ENCODE measurements at regions not wholly inside any gene's neighbourhood (a gene's known extent, or its start where the extent isn't known, plus 50 kb on each side); places are given as distances from the start of the nearest gene placed in this dataset.
"Not testable (repeated sequence)": the region's sequence is repeated elsewhere in the genome, so short reads cannot be mapped to it uniquely, and the experiment has no call there.

DNA sequence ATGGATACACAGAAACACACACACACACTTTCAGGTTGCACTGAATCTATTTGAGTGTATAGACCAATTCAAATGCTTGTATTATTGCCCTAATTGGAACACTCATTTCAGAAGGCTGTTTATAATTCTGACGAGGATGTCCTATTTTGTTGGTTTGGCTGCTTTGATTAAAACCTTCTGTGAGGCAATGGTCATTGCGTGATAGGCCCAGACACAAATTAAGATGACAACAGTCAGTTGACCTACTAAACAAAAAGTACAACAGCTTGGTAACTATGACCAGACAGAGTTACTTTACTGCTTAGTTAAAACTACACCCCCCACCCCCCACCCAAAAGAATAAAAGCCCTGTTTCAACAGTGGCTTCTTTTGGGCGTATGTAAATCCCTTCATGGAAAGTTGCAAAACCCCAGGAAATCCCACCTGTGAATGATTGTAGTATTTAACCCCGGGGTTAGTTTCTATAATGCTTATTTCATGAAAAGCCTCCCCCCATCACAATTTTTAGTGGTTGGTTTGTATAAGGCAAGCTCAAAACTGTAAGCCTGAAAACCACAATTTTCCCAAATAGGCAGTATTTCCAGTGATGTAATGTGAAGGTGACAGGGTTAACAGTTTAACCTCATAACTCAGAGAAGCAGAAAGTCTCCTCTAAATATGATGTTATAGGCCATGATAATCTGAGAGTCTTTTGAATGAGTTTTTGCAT lies 340.8 kb downstream of the FGF10 start:
- no peak for DNase-seq (ENCODE audit: low spot score)

DNA sequence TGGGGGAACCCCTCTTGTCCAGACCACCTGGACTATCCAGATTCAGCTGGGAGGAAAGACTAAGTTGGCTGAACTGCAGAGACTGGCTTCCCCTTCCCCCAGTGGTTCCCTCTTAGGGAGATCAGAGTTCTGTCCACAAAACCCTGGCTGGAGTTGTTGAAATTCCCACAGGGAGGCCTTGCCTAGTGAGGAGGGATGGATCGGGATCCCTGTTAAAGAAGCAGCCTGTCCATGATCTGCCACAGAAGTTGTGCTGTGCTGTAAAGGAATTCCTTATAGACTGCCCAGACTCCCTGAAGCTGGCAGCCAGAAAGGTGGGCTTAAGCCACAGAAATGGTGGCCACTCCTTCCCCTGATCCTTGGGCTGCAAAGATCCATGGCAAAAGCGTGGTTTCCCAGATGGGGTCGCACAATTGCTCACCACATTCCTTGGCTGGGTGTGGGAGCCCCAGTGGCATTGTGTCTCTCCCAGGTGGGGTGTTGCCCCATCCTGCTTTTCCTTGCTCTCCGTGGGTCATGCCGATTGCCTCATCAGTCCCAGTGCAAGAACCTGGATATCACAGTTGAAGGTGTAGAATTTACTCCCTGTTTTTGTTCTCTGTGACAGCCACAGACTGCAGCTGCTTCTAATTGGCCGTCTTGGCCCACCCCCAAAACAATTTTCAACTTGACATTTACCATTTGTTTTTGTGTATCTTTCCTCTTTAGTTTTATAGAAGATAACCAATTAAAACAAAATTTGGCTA lies 342.4 kb downstream of the FGF10 start:
- peak; percentile 6 for DNase-seq (ENCODE audit: low spot score)

DNA sequence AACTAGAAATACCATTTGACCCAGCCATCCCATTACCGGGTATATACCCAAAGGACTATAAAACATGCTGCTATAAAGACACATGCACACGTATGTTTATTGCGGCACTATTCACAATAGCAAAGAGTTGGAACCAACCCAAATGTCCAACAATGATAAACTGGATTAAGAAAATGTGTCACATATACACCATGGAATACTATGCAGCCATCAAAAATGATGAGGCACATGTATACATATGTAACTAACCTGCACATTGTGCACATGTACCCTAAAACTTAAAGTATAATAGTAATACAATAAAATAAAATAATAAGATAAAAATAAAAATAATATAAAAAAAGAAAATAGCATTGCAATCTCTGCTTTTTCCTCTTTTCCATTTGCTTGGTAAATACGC lies 344.7 kb downstream of the FGF10 start:
- DNase-seq (ENCODE audit: low spot score), result not testable (repeated sequence)

DNA sequence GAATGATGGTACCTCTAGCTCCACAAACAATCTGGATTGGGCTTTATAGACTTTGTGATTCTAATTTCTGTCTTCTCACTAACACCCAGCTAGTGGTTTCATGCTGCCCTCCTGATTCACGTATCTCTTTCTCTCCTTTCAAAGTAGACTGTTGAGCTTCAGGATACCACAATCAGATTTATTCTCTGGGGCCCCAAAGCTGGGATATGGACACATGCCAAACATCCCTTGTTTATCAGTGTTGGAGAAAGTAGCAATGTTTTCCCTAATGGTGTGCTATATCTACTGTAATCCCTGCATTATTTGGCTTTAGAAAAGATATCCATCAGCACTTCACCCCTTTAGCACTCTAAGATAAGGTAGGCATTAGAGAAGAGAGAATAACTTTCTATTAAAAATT lies 361.0 kb downstream of the FGF10 start:
- DNase-seq (ENCODE audit: low spot score), result no peak

DNA sequence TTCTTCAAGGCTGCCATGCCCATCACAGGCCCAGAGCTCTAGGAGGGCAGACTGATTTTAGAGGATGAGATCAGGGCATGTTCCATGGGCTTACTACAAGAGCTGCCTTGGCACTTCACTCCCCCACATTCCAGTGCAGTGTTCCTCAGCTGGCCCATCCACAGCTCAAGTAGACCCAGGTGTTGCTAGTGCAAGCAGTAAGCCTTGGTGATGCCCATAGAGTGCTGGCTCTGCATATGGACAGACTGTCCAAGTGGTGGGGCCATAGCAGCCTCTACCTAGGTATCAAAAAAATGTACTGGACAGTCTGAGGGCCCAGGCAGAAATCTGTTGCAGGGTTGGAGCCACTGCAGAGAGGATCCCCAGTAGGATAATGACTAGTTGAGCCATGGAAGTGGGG lies 366.6 kb downstream of the FGF10 start:
- no peak for DNase-seq (ENCODE audit: low spot score)

DNA sequence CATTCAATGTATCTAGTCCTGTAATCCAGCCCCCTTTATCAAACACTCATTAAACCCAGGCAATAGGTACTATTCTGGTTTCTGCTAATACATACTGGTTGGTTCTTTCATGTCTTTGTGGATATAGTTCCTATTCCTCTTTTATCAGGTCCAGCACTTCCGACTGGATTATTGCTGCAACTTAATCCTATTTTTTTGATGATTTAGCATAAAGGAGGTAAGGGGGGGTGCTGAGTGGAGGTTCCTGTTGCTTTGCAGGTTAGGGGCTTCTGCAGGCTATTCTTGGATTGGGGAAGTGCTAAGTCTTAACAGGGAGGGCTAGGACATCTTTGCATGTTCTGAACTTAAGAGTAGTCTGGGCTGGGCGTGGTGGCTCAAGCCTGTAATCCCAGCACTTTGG lies 377.7 kb downstream of the FGF10 start:
- no peak for DNase-seq (ENCODE audit: low spot score)

DNA sequence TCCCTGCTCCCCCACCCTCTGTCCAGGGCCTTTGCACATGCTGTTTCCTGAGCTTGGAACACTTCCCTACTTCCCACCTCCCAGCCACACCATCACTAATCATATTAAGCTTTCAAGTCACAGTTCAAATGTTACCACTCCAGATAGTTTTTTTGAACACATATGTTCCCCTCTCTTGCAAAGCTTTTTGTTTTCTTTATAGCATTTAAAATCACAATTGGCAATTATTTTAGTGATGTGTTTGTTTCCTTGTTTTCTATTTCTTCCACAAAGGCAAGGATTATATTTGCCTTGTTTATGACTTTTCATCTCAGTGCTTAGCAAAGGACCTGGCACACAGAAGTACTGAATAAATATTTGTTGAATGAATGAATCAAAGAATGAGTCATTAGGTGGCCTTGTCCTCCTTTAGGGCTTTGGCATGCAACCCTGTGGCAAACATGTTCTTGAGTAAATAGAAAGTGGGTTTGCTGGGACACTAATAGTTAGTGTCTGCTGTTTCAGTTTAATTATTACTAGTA lies 386.8 kb downstream of the FGF10 start:
- DNase-seq (ENCODE audit: low spot score), result peak; percentile 33

DNA sequence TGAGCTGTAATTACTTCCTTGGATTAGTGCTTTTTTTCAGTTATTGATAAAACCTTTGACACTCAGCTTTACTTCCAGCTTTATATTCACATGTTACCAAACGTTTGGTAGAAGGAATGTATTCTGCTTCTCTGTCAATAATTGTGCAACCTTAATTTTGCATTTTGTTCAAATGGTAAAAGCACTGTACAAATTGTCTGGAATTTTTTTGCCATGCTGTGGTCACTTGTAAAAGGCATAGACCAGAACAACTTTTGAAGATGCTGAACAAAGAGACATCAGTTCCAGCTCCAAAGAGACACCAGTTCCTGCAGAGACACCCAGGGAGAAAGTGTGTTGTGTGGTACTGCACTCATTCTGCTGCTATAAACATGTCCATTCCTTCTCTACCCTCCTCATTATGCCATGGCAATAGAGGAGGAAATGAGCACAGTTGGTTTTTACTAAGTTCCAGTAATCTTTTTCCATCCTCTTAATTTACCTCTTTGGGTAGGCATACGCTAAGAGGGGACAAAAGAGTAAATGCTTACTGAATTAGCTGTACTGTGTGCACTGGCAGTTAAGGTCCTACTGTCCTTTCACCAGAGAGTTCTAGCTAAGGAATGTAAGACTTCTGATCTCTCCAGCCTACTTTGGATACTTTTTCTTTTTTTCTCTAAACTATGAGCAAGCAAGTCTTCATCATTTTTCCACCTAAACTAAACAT lies 387.4 kb downstream of the FGF10 start:
- DNase-seq (ENCODE audit: low spot score), result no peak

DNA sequence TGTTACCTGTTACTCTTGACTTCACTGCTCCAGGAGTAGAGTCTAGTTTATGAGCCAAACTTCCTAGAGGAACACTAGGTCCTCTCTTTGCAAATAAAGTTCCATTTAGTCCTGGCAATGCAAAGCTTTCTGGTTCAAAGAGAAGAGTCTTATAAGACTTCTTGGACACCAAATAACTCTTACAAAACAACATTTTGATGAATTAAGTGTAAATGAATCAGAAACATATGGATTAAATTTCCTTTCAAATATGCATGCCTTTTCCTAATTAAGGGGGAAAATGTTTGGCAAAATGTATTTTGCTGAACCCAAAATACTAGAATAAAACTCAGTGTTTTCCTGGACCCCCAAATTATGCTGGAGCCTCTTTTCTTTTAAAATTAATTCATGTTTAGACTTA lies 388.0 kb downstream of the FGF10 start:
- no peak for DNase-seq (ENCODE audit: low spot score)

DNA sequence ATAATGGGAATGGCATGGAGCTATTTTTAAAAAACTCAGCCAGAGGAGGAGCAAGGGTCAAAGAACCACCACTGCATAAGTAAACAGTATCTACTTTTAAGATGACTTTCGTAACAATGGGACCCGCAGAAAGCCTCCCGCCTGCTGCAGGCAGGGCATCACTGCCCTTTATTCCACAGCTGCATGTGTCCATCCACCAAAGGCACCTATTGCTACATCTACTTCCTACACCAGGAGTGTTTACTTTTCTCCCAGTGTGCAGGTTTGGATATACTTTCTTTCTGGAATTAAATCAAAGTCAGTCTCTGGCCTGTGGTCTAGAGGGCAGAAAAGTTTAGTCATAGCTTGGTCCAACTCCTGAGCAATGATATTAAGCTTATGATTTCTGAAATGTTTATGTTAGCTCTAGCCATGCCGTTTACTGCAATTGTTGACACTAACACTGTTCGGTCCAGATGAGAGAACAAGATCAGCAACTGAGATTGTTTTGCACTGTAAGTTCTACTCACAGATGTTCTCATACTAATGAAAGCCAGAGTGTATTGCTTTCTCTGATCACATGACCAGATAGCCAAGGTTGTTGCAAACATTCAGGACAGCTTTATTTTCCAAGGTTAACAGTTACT lies 391.5 kb downstream of the FGF10 start:
- peak; percentile 46 for DNase-seq (ENCODE audit: low spot score)

DNA sequence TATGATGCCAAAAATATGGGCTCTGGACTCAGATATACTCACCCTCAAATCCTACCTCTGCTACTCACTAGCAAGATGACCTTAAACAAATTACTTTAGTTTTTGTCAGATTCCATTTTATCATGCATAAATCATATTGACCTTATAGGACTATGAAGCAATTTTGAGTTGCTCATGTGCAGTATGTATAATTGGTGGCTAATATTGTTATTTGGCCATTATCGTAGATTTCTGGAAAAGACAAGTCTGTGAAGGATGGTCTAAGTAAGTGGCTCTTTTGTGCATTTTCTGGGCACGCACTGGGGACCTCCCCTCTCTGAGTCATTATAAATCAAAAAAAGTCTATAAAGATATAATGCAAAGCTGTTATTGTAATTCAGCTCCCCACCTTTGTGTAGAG lies 393.0 kb downstream of the FGF10 start:
- no peak for DNase-seq (ENCODE audit: low spot score)

DNA sequence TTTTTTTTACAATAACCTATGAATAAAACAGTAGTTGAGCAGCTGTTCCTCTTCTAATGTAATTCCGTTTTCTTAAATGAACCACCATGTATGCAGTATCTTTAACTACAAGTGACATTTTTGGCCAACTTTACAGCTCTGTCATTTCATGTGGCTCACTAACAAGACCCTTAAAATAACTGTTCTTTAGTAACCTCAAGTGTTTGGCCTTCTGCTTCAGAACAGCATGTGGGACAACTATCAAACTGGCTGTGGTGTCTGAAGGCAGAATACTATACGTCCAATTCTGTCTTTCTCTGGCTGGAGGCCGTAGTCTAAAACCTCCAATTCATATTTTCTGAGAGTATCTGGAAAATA lies 391.4 kb downstream of the NNT start:
- no peak for DNase-seq (ENCODE audit: low spot score)

DNA sequence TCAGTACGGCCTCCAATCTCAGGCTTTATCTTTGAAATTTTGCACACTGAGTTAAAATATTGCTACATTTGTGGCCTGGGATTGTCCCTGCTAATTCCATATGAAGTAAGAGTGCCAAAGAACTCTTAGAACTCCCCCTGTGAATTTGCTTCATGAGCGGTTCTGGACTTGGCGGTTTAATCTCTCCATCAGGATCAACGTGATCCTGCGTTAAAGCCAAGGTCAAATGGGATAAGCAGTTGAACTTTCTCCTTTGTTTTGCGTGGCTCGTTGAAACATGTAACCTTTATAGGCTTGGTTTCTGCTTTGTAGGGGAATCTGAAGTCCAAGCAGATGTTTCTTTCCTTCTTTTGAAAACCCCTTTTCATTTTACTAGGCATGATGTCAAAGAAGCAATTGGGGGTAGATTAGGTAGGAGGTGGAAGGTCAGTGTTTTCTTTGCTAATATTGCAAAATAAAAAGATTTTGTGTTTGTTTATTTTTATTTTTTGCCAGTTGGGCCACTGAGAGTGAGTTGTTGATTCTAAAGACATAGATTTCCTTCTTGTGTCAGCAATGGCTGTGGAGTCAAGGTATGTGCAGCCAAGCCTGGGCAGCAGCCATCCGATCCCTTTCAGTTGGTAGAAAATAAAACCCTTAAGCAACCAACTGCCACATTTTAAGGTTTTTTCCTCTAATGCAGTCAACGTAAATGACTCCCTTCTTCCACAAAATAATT lies 390.8 kb downstream of the NNT start:
- no peak for DNase-seq (ENCODE audit: low spot score)

DNA sequence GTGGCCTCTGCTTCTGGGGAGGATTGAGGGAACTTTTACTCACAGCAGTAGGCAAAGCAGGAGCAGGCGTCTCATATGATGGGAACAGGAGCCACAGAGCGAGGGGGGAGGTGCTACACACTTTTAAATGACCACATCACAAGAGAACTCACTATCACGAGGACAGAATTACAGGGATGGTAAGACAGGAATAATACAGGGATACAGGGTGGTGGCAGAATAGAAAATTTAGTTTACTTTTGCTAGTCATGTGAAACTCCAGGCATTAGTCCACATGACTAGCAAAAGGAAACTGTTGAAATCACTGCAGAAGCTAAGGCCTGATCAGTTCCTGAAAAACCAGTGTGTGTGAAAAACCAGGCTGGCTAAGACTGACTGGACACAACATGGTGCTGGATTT lies 382.4 kb downstream of the NNT start:
- no peak for DNase-seq (ENCODE audit: low spot score)

DNA sequence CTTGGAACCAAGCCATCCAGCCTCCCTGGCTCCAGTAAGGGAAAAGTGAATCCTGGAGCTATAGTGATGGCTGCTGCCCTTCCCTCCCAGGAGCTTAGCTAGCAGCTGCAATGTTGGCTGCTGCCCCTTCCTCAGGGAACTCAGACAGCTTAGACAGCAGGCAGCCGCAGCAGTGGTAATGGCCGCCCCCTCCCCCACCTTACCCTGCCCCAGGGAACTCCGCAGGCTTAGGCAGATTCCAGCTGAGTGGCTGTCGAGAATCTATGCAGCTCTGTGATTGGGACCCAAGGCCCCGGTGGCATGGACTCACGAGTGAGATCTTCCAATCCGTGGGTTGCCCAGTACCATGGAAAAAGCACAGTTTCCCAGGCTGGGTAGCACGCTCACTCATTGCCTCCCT lies 378.6 kb downstream of the NNT start:
- no peak for DNase-seq (ENCODE audit: low spot score)

DNA sequence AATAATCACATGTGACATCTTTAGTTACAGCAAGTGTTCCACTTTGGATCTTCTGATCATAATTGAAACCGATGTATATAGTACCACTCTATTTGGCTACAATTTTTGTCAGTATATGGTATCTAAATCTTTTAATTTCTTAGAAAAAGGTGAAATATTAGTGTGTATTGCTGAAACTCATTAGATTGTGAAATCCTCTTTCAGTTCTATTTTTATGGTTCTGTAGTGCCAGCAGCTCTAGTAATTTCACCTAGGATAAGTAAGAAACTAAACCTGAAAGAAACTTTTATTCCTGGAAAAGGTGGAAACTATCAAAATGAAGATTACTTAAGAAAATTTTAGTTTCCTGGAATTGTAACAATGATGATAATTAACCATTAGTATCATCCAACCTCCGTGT lies 370.9 kb downstream of the NNT start:
- DNase-seq (ENCODE audit: low spot score), result no peak

DNA sequence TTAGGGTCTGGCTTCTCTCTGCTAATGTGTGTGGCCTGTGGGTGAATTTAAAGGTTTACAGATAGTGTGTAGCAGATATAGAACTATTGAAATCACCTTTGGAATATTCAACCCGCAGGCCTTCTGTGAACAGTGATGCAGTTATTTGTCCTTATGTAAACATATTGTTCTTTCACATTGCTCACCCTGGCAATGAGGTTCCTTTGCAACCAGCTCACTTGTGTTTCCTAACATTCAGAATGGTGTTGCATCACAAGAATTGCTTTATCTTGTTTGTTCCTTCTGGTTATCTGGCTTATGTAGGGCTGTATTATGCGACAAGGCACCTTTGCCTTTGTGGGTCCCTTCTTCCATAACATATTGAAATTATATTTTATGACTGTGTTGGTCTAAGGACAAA lies 370.3 kb downstream of the NNT start:
- peak; percentile 72 for DNase-seq (ENCODE audit: low spot score)

DNA sequence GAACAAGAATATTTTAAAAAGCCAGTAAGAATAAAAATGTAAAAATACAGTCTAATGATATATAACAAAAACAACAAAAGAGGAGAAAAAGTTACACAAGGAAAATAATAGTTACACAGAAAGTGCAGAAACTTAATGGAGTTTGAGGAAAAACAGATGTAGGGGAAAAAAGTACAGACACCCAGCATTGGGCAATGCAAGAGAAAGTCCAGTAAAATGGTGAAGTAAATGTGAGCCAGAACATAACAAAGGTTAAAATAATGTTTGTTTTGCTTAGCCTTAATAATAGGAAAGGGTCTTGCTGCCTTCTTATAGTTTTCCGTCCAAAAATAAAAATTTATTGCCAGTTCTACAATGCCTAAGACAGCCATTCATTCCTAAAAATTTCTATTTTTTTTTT lies 364.2 kb downstream of the NNT start:
- no peak for DNase-seq (ENCODE audit: low spot score)

DNA sequence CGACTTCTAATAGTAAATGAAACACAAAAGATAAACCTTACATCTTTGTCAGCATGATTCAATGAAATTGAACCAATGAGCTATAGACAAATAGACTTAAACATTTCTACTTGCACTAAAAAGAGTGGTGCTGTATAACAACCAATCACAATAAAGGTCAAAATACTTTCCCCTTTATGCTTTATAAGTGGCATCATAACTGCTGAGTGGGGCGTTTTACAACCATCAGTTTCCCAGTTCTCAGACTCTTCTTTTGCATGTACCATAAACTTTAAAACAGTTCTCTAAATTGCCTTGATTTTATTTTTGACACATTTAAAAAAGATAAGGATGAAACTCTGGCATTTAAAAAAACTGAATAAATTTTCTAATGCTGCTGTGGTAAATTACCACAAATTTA lies 356.2 kb downstream of the NNT start:
- DNase-seq (ENCODE audit: low spot score), result no peak

DNA sequence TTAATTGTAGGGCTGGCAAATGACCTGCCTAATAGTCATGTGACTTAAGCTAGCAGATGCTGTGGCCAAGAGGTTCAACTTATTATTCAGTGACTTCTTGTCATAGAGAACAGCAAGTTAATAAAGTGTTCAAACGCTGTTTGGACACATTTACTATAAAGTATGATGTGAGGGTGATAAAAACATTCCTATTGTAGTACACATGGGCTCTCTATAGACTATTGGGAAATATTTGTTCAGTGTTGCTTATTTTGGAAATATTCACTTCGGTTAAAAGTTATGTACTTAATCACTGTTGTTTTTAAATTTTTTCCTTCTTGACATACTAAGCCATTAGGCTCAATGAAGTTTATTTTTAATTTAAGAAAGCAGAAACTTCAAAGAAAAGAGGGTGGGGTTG lies 345.0 kb downstream of the NNT start:
- no peak for DNase-seq (ENCODE audit: low spot score)

DNA sequence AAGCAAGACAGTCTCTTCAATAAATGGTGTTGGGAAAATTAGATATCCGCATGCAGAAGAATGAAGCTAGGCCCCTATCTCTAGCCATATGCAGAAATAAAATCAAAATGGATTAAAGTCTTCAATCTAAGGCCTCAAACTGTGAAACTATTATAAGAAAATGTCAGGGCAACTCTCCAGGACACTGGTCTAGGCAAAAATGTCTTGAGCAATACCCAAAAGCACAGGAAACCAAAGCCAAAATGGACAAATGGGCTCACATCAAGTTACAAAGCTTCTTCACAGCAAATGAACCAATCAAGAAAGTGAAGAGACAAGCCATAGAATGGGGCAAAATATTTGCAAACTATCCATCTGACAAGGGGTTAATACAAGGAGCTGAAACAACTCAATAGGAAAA lies 338.8 kb downstream of the NNT start:
- DNase-seq (ENCODE audit: low spot score), result no peak

DNA sequence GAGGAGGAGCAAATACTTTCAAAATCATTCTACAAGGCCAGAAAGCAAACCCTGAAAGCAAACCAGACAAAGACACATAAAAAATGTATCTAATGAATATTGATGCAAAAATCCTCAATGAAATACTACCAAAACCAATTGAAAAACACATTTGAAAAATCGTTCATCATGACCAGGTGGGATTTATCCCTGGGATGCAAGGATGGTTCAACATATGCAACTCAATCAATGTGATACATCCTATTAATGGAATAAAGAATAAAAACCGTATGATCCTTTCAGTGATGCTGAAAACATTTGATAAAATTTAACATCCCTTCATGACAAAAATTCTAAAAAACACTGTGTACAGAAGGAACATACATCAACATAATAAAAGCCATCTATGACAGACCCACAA lies 337.6 kb downstream of the NNT start:
- no peak for DNase-seq (ENCODE audit: low spot score)

All from HuH-7 (cell line).